Keratinocyte (primary cell): ENCODE measurements at regions not wholly inside any gene's neighbourhood (a gene's known extent, or its start where the extent isn't known, plus 50 kb on each side); places are given as distances from the start of the nearest gene placed in this dataset.

ENCODE experiments used
- CTCF ChIP-seq, 3 experiments: IDR thresholded peaks in 1 of 3; conservative IDR thresholded peaks in 1 of 3; optimal IDR thresholded peaks in 1 of 3; 2 replicates in 2 of 3; 3 replicates in 1 of 3; pipeline versions ENCODE3 to v1.5.1; 2011; ENCODE audit warnings: low read length in 3 of 3, mild to moderate bottlenecking in 3 of 3, moderate library complexity in 2 of 3, control low read depth in 1 of 3, inconsistent platforms in 1 of 3; ENCODE audit not compliant: insufficient read depth in 2 of 3; ENCODE audit errors: extremely low read depth in 1 of 3
- EZH2 ChIP-seq: IDR thresholded peaks from one replicate; pipeline ENCODE4 v1.6.1; 2012; ENCODE audit warnings: inconsistent platforms, mild to moderate bottlenecking, low read length, moderate library complexity

GRCh38 chr10:23927576-23928325 lies 281.2 kb upstream of the KIAA1217 start:
- TF ChIP-seq CTCF (optimal IDR thresholded peaks at IDR 0.05 in 1 of 3, IDR thresholded peaks at IDR 0.05 in 1 of 3, conservative IDR thresholded peaks at IDR 0.05 in 1 of 3; ENCODE audit: extremely low read depth in 1 of 3, insufficient read depth in 2 of 3, low read length in 3 of 3) (no peak), EZH2 (no peak)
